Left ventricle myocardium superior (tissue), 1 donor: ENCODE measurements at regions not wholly inside any gene's neighbourhood (a gene's known extent, or its start where the extent isn't known, plus 50 kb on each side); places are given as distances from the start of the nearest gene placed in this dataset.
"Not testable (repeated sequence)": the region's sequence is repeated elsewhere in the genome, so short reads cannot be mapped to it uniquely, and the experiment has no call there.

Experiments
- ATAC-seq: fragments of 200-7000 bp; cut with Tn5 transposase; one replicate; pipeline ENCODE4 v1.9.1; 2020; ENCODE audit warnings: mild to moderate bottlenecking, moderate library complexity
- DNase-seq: peaks from one replicate; pipeline ENCODE4 v3.0.0-alpha.2; 2020
- intact Hi-C: fragments of 100-400 bp; cut with micrococcal nuclease; formaldehyde crosslinking; loops from one replicate; pipeline ENCODE4 v1.11.0; 2022
- donor health status: DM: no; HTN: yes; CAD: no; lungs with severe emphysema.

DNA sequence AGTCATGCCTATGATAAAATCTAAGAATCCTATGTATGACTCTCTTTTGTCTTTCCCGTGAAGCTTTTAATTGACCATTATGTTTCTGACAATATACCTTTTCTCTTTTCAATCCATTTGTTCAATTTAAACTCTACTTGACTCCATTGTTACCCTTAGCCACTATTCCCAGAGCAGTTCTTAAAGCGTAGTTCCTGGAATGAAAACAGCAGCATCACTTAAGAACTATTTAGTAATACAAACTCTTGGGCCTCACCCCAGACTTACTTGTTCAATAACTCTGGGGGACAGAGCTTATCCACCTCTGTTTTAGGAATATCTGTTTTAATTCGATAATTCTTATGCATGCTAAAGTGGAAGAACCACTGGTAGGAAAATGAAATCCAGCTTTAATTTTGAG, 358.4 kb downstream of the PRR32 start:
- intact Hi-C loops: no loop called here
- DNase-seq: no peak
- no peak for ATAC-seq

DNA sequence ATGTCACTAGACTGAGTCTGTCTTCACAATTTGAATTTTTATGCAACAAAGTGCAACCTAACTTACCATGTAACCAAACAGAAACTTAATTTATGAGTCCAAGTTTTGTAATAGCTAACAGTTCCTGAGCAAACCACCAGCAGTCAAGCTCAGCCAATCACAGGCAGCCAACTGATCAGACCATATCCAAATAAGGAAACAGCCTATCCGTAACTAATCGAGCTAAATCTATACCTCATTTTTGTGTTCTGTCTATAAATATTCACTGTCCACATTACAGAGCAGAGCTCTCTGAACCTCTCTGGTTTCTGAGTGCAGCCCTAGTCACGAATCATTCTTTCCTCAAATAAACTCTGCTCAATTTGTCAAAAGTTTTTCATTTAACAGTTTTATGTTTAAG, 367.6 kb downstream of the PRR32 start:
- intact Hi-C loops: no loop called here
- ATAC-seq: no peak
- no peak for DNase-seq

DNA sequence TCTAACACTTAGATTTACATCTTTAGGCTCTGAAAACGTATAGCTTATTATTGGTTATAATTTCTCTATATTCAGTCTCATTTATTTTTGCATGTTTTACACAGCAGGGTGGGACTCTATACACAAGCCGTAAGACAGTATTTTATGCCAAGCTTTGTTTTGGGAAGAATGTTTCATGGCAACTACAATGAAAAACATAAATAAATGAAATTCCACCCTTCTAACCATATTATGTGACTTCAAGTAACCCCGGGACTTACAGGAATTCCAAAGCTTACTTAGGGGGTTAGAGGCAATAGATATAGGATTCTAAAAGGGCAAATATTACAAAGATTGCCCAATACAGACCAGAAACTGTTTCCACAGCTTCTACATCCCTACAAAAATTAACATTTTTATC, 370.9 kb downstream of the PRR32 start:
- DNase-seq (no peak), ATAC-seq (no peak)
- intact Hi-C loops: no loop called here

- intact Hi-C loops: no loop called here
- no peak for DNase-seq
- ATAC-seq: no peak
These were observed 387.8 kb downstream of the PRR32 start for GRCh38 chrX:127207326-127207725.

- DNase-seq, intact Hi-C loops, ATAC-seq: not testable (repeated sequence)
These were observed 402.3 kb downstream of the PRR32 start for GRCh38 chrX:127221821-127222220.

DNA sequence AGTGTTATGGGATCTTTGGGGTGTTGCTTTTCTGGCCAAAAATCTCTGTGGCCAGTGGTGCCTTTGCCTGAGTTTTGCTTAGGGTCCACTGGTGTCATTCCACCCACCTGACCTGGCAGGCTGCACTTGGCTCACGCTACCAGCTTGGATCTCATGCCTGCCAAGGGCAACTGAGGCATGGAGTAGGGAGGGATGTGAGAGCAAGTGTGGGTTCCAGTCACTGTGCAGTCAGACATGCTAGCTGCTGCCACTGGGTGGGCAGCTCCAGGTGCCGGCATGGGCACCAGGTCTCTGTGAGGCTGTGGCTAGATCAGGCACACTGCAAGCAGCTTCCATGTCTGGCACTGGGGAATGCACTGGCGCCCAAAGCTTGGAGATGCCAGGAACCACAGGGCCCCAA, 424.1 kb downstream of the PRR32 start:
- DNase-seq (no peak), ATAC-seq (no peak)
- intact Hi-C loops: no loop called here

- intact Hi-C loops: no loop called here
- ATAC-seq (no peak), DNase-seq (no peak)
These were observed 440.2 kb downstream of the PRR32 start for GRCh38 chrX:127259742-127260141.

GRCh38 chrX:127276326-127276725, 456.8 kb downstream of the PRR32 start:
- intact Hi-C loops: no loop called here
- DNase-seq (no peak), ATAC-seq (no peak)

- intact Hi-C loops: no loop called here
These were observed 481.0 kb downstream of the PRR32 start for GRCh38 chrX:127300511-127300910.

DNA sequence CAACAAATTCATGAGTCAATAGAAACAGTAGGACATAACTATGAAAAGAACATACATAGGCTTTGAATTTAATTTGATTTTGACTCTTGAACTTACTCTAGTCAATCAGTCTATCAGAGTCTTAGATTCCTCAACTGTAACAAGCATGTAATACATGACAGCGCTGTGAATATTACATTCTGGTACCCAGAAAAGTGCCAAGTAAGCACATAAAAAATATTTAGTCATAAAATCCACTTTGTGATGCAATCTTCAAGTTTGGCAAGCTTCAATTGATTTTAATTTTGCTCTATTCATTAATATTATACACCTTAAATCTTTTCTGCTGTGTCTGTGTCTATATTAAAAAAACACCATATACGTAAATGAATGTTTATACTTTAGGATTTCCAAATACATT, 483.3 kb downstream of the PRR32 start:
- DNase-seq (no peak), ATAC-seq (no peak)
- intact Hi-C loops: no loop called here

More at GRCh38 chrX:127300511-127300910, 481.0 kb downstream of the PRR32 start:
- DNase-seq (no peak), ATAC-seq (no peak)

- intact Hi-C loops: no loop called here
These were observed 485.5 kb downstream of the PRR32 start for GRCh38 chrX:127305013-127305412.

GRCh38 chrX:127306262-127306661, 486.7 kb downstream of the PRR32 start:
- intact Hi-C loops: no loop called here
- no peak for ATAC-seq
- DNase-seq: no peak

More at GRCh38 chrX:127305013-127305412, 485.5 kb downstream of the PRR32 start:
- DNase-seq (no peak), ATAC-seq (no peak)

- intact Hi-C loops: no loop called here
- DNase-seq (no peak), ATAC-seq (no peak)
These were observed 494.1 kb downstream of the PRR32 start for GRCh38 chrX:127313635-127314034.

- no peak for ATAC-seq
- intact Hi-C loops: no loop called here
- DNase-seq: no peak
These were observed 497.6 kb downstream of the PRR32 start for GRCh38 chrX:127317159-127317558.

GRCh38 chrX:127324128-127324527, 504.6 kb downstream of the PRR32 start:
- intact Hi-C loops: no loop called here
- DNase-seq (no peak), ATAC-seq (no peak)
